GM18861 (cell line): ENCODE measurements at regions not wholly inside any gene's neighbourhood (a gene's known extent, or its start where the extent isn't known, plus 50 kb on each side); places are given as distances from the start of the nearest gene placed in this dataset.
"Not testable (repeated sequence)": the region's sequence is repeated elsewhere in the genome, so short reads cannot be mapped to it uniquely, and the experiment has no call there.

ENCODE experiments used
- ATAC-seq: cut with Tn5 transposase; IDR thresholded peaks from one replicate; pipeline ENCODE4 v1.9.1; 2021; ENCODE audit not compliant: unreplicated experiment

DNA sequence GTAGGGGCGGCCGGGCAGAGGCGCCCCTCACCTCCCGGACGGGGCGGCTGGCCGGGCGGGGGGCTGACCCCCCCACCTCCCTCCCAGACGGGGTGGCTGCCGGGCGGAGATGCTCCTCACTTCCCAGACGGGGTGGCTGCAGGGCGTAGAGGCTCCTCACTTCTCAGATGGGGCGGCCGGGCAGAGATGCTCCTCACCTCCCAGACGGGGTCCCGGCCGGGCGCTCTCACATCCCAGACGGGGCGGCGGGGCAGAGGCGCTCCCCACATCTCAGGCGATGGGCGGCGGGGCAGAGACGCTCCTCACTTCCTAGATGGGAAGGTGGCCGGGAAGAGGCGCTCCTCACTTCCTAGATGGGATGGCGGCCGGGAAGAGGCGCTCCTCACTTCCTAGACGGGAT, 232.2 kb upstream of the PRDM1 start:
- ATAC-seq, result not testable (repeated sequence)

DNA sequence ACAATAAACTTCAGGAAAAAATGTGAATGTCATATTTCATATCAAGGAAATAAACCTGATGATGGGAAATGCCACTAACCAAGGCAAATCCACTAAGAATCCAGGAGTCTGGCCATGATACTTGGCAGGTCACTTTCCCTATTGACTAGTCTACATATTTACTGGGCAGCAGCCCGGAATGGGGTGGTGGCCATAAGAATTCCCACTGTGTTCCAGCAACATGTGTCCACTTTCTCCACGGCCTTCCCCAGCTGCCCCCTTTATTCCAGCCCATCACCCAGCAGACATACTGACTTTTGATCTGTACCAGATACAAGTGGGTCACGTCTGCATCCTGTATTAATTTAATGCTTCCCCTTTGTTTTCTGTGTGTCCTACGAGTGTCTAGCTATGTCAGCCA, 234.5 kb upstream of the PRDM1 start:
- no peak for ATAC-seq

DNA sequence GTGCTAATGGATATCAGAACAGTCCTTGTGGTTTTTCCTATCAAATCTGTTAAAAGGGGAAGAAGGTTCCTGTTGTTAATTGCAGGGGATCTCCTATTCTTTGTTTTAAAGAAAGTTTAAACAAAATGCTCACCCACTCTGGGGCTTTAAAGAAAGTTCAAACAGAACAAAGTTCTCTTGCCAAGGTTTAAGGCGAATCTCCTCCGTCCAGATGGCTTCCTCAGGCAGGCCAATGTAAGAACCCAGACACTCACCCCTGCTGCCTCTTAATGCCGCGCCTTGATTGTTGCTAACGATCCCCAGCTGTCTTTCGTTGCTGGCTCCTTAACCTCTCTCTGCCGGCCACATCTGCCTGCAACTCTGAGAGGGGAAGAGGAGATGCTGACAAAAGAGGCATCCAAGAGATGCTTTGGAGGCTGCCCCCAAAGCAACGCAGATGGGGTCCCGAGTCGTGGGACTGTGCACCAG, 235.0 kb upstream of the PRDM1 start:
- no peak for ATAC-seq

DNA sequence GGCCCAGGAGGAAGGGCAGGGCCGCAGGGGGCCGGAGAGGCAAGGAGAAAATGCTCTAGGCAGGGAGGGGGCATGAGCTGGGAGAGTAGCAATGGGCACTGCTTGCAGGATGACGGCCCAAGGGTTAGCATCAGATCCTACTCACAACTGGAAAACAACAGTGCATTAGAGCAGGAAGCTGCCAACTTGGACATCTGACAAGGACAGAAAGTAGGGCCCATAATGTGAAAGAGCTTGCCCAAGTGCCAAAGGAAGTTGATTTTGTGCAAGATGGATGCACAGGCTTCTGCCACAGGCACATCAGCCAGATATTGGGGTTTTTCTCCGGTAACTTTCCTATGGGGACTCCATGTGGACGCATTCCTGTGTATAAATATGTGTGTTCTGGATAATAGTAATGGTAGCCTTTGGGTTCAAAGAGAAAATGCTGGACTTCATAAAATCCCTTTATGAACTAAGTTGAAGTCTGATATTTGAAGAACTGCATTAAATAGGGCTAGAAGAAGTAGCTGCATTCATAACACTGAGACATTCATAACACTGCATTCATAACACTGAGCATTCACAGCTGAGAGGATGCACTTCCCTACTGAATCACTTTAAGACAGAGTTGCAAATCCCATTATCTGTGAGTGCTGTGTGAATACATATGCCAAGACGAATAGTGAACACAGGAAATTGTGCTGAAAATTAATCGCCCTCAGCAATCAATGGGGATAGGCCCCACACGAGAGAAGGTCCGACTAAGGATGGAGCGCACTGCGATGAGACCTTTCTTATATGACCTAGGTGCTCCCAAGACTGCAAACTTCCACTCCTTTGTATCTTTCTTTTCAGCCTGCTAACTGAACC, 235.6 kb upstream of the PRDM1 start:
- ATAC-seq, result no peak

DNA sequence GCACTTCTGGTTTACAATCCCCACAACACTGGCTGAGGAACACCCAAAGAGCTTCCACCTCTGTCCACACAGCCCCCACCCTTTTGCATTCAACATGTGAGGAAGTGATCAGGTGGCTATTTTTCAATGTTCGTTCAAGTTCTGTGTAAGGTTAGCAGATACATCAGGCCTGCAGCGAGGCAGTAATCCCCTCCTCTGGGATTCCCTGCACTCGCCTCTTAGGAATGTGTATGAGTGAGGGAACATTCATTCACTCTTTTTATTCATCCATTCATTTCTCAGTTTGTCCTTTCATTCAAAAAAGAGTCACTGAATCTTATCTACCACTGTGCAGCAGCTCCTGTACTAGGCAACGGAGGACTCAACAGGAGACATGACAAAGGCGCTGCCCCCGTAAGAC, 236.4 kb upstream of the PRDM1 start:
- no peak for ATAC-seq

DNA sequence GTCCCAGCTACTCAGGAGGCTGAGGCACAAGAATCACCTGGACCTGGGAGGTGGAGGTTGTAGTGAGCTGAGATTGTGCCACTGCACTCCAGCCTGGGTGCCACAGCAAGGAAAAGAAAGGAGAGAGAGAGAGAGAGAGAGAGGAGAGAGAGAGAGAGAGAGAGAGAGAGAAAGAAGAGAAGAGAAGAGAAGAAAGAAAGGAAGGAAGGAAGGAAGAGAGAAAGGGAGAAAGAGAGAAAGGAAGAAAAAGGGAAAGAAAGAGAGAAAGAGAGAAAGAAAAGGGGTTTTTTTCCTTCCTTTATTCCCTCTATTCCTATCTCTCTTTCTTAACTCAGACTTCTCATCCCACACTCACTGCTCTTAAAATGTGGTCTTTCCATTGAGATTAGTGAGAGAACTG, 238.7 kb upstream of the PRDM1 start:
- no peak for ATAC-seq

DNA sequence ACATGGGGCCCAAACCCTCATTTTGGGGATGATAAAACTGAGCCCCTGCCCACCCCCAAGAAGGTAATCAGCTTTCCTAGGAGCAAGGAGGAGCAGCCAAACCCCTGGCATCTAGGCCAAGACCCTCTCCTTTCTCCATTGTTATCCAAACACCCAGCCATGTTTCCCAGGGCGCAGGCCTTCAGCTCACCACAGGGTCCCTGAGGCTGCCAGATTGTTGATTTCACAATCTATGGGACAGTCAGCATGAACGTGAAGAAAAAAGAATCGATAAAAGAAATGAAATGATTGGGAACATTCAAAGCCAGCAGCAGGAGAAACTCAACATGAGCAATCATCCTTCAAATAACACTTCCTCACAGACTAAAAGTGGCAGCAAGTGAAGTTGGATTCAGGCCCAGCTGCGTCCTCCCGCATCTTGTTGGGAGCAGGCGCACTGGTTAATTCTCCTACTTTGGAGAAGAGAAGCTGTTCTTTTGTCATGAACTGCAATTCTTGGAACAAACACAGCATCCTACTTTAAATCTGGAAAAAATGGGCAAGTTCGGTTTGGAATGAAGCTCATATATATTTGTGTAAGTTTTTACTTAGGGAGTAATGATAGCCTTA, 241.8 kb upstream of the PRDM1 start:
- ATAC-seq, result no peak

DNA sequence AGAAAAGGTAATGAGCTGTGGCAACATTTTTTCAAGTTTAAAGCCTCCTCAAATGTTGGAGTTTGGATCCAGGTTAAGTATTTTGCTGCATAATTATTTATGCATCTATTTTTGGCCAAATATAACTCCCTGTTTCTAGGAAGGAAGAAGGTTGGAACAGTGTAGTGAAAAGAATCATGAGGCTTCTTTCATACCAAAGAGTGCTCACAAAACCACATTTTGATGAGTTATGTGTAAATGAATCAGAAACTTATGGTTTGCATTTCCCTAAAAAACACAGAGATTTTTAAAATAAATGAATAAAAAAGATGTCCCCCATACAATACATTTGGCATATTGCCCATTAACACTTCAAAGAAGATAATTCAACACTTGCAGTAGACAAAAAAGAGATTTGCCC, 246.9 kb upstream of the PRDM1 start:
- no peak for ATAC-seq

DNA sequence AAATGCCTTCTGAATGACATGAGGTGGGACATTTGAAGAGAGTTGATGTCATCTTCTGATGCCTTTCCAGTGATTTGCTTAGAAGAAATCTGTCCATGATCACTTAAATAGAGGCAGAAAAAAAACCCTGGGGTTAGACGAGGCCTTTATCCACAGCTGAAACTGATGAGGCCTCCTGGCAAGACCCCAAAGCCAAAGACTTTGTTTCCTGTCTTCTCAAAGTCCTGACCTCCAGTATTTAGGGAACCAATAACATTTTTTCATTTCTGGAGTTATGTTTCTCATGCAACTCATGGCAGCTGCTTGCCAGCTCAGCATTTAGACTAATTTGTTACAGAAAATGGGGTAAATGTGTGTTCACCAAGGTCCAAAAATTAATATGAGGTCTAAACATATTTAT, 248.0 kb upstream of the PRDM1 start:
- no peak for ATAC-seq

DNA sequence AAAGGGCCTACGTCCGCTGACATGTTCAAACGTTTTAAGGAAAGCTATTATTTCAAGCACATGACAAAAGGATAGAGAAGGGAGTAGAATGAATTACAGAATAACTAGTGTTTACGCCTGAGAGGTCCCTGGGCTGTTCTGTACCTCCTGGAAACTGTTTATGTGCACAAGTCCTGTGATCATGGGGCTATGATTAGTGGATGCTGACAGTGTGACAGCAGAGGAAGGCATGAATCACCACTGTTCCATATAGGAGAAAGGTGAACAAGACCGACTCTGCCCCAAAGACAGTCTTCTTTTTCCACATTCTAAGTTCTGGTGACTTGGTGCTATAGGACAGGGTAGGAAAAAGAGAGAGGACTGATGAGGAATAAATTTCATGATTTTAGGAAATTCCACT, 249.2 kb upstream of the PRDM1 start:
- no peak for ATAC-seq

DNA sequence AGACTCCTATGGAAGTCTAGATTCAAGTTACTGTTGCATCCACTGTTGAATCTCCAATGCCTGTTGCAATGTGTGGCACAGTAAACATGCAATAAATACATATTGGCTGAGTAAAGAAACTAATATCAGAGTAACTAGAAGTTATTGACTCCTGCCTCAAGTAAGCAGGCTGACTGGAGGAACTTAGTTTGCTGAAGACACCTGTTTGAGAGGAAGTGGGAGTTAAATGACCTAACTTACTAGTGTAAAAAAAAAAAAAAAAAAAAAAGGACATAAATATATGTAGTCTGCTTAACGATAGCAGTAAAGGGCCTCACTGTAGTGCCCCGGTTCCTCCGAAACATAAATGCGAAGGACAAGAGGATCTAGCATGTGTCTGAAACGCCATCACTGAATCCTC, 249.8 kb upstream of the PRDM1 start:
- no peak for ATAC-seq

DNA sequence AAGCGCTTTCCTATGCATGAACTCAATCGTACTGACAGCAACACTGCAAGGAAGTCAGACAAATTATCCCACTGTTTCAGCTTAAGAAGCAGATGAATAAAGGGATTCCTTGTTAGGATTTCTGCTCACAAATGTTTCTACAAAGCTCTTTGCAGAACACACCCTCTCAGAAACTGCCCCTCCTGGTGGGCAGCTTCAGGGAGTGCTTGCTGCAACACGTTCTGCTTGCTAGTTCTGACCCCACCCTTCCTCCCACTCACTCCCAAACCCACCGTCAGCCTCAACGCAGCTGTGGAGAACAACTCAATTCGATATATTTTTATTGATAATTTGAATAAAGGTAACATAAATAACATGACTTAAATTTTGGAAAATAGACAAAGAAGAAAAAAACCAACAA, 250.8 kb upstream of the PRDM1 start:
- ATAC-seq, result no peak

DNA sequence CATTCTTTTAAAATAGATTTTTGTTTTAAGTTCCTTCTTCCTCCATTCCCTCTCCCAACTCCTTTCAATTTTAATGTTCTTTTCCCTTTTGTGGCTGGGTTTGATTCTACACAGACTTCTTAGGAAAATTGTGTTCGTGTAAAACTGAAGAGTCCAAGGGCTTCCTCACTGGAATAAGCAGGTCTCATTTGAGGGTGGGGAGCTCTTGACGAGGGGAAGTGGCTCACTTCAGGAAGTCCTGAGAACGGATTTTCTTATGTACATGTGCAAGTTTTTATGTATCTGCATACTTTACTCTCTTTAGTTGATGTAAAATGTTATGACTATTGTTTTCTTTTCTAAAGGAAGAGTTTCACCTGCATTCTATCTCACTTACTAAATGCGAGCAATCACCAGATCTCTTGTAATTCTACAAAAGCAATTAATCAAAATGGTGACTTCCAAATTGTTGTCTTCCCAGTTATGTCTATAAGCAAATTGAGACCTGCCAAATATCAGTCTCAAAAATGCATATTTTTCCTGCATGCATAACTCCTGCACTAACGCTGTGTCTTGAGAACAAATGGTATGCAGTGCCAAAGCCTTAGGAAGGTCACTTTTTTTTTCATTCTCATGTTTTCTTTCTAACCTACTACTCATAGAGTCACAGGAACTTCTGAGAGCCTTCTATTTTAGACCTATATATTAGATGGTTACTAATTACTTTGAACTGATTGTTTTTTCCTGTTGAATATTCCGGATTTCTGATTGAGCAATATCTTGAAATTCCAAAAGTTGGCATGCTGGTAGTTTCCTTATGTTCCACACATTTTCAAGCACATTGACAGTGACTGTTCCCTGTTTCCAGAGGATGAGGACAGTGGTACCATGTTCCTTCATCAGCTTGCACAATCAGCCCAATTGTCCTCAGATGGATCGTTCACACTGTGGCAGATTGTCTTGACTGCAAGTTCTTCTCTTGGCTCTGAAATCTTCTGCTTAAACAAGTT, 251.9 kb upstream of the PRDM1 start:
- no peak for ATAC-seq

DNA sequence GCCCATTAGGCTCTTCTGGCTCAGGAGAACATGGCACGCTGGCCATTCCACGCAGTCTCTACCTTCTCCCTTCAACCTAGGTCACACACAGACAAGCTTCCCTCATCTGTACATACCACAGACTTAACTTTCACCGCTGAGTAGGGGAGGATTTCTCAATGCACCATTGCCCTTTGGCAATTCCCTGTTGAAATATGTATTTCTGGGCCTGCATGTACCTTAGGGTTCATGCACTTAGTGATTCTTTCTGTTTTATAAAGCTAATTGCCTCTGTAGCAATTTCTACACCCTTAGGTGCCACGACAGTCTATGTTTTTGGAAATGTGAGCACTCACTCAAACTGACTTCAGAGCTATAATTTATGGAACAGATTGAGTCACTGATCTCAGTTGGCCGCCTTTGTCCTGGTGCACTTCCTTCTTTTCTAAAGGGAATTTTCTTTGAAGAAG, 253.8 kb upstream of the PRDM1 start:
- no peak for ATAC-seq

DNA sequence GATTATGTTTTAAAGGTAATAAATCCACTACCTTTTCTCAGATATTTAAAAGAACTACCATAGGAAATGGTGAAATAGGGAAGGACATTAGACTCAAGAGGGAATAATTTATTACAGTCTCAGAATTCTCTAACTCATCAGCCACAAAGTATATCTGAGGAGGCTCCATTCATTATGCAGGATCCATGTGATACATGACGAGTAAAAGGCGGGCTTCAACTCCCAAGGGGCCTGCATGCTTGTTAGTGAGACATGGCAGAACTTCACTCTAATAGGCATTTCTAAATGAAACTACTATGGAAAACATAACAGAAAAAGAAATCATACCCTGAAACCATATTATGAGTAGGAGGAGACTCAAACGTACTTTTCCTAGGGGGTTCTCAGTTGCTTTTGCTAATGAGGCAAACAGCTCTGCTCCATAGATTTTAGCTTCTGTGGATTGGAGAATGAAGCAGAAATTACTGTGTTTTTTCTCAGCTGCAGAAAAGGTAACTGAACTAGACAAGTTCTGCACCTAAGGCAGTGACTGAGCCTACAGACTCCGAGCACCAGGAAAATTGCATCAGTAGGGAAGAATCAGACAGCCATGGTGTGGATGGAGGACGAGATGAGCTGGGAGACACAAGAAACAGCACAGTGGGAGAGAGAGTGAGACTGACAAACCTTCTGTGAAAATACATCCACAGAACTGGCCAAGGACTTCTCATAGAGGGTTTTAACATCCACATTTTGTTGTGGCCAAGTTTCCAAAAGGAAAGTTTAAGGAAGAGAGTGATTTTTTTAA, 254.6 kb upstream of the PRDM1 start:
- no peak for ATAC-seq

DNA sequence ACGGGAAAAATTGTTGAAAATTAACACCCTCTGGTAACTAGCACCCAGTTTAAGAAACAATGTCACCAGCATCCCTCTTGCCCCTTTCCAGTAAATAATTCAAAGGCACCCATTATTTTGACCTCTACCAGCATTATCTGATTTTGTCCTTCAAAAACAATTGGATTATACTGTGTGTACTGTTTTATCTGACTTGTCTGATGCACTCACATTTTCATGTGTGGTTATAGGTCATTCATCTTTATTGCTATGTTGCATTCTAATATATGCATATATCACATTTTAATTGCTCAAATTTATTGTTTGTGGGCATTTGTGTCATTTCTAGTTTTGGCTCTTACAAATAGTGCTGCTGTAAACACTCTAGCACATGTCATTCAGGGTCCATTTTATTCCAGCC, 260.9 kb upstream of the PRDM1 start:
- no peak for ATAC-seq

DNA sequence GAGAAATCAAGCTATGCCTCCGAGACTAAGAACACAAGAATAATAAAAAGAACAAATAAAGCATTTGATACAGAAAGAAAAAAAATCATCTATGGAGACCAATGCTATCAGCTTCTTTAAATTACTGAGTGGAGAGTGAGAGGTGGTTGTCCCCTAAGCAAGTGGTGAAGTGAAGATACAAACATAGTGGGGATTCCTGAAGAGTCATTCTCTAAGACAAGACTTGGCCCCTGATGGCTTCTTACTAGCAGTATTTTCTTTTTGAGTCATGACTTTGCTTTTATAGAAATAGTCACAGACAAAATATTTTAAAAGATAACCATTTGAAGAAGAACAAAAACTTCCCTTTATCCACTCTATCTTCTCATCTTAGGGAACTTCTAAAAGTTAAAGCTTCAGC, 261.4 kb upstream of the PRDM1 start:
- peak; percentile 72 for ATAC-seq

DNA sequence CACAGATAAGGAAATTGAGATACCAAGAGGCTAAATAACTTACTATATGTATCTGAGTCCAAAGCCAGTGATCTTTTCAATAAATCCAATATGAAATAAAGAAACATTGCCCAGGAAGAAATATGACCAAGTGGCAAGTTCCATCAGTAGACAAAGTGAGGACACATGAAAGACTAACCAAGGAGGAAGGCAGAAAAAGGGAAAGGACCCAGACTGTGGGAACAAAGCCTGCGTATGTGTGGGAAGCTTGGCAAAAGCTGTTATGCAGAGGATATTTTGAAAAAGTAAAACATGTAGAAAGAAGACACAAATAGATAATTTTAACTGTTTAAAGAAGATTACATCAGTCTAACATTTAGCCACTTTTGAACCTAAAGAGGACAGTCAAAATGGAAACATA, 264.4 kb upstream of the PRDM1 start:
- ATAC-seq, result no peak

DNA sequence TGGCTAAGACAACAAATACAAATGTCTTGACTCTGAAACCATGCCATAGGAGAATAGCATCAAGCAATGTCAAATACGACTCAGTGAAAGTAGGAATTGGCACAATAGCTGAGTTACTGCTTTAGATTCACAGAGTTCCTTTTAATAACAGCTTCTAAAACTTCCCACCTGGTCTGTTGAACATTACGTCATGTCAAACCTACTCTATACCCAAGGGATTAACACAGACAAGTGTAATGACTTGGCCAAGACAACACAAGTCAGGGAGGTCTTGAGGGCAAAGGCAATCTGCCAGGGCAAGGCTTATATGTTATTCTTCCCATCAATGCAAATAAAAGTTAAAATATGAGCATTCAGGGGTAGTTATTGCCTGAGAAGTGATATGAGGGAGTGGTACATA, 265.1 kb upstream of the PRDM1 start:
- ATAC-seq, result peak; percentile 44

DNA sequence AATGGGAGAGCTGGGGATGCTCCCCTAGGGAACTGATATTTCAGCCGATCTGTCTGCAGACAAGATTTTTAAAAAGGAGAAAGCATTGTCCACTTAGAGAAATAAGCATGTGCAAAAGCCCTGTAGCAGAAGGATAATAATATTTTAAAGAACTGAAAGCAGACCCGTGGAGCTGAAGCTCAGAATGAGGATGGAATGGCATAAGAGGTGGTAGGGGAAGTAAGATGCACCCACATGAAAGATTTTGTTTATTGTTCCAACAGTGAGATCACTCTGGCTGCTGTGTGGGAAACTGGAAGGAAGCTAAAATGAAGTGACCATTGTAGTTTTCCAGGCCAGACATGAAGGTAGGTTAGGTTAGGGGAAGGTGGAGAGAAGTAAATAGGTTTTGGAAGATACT, 266.4 kb upstream of the PRDM1 start:
- ATAC-seq, result no peak

DNA sequence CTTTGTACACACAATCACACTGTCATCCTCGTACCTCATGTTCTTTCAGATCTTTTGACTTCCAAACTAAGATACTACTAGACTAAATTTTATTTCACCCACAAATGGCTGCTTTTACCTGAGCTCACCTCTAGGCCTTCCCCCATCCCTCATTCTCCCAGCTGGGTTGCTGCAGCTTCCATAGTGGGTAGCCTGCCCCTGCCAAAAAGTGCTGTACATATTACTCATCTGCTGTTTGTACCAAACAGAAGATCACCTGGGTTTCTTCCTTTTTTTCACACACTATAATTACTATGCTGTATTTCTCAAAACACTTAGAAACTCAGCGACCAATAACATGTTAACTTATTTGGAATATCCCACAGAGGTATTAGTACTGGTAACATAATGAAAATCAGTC, 267.6 kb upstream of the PRDM1 start:
- no peak for ATAC-seq
